A172 (cell line): ENCODE measurements at regions not wholly inside any gene's neighbourhood (a gene's known extent, or its start where the extent isn't known, plus 50 kb on each side); places are given as distances from the start of the nearest gene placed in this dataset.
A peak's percentile ranks its signal among the peaks of the same experiment; 100 is the strongest.

Source experiments
- DNase-seq: peaks from one replicate; pipeline ENCODE4 v3.0.0-alpha.2; 2015; ENCODE audit warnings: low spot score

DNA sequence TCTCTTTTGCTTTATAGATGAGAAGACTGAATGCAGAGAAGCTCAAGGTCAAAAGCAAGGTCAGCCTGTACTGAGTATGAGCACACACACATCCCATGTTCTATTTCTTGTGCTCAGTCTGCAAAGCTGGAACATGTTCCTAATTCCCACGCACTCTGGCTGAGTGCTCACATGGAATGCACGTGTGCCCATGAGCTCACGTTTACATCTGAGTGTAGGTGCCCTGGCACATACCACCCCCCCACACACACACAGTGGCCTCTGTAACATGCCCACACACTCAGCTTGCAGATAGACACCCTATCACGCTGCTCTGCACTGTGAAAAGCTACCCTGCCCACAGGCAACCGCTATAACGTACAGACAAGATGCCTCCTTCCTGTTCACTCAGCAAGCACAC, 700.1 kb downstream of the MED13L start:
- DNase-seq = no peak

DNA sequence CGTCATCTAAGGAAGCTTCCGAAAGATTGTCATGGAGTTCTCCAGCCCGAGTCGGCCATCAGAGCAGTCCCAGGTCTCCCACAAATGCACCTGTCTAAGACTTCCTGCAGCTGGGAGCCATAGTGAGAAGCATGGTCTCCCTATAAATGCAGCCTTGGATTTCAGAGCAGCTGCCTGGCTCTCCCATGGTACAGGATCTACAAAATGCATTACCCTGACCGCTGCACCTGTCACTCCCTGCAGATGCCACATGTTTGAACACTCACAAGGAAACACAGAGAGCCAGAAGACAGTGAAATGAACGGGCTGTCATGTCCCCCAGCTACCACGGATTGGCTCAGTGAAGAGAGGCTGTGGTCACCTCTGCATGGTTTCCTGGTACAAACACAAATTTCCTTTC, 702.7 kb downstream of the MED13L start:
- DNase-seq = no peak

DNA sequence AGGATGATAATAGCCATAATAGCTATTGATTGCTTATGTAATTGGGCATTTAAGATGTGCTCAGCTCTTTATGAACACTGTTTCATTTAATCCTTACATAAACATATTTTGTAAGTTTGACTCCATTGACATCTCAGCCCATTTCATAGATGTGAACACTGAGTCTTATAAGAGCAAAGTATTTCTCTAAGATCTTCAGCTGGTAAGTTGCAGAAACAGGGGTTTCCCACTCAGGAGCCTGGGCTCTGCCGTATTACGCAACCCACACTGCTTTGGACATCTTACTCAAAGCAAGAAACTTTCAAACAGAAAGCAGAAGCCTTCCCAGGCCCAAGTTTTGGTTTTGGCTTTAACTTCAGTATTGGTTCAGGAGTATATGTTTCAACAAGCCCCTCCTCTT, 705.1 kb downstream of the MED13L start:
- DNase-seq = no peak

DNA sequence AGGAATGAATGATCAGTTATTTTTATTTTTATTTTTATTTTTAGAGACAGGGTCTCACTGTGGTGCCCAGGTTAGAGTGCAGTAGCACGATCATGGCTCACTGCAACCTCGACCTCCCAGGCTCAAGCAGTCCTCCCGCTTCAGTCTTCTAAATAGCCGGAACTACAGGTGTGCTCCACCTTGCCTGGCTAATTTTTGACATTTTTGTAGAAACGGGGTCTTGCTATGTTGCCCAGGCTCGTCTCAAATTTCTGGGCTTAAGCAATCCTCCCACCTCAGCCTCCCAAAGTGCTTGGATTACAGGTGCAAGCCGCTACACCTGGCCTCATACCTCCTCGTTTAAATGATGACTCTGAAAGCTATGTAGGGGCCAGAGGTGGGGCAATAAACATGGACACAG, 706.0 kb downstream of the MED13L start:
- no peak for DNase-seq

DNA sequence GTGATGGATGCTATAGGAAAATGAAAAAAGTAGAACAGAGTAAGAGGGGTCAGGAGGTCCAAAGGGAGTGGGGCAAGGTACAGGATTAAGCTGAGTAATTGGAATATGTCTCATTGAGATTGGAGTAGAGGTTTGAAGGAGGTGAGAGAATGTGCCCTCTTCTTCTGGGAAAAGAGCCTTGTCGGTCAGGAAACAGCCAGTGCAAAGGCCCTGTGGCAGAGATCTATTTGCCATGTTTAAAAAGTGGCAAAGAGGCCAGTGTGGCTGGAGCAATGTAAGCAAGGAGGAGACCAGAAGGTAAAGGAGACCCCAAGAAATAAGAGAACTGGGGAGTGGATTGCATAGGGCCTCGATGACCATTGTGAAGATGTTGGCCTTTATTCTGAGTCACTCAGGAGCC, 706.5 kb downstream of the MED13L start:
- no peak for DNase-seq

DNA sequence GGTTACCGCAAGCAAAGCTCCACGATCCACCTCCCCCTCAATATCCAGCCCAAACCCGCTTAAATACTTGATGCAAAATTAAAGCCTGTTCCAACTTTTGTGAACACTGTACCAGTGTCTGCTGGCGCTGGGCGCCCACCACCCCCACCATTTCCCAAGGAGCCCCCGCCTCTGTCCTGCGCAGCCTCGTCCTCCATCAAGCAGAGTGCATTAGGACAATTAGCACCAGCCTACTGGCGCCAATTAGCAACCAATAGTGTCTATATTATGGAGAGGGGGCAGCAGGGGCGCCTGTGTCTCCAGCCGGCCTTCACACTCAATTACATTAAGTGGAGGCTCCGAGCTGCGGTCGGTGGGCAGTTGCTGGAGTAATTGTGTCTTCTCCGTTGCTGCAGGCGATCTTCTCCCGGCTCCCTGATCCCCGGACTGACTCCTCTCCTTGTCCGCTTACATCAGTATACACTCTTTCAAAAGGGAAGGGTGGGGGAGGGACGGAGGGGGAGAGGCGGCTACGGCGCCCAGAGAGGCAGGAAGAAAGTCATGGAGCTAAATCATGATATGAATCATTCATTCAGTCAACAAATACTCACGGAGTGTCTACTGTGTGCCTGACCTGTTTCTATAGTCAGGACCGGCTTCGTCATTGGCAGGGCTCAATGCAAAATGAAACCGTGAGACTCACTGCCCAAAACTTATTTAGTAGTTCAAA, 707.3 kb downstream of the MED13L start:
- DNase-seq = no peak

DNA sequence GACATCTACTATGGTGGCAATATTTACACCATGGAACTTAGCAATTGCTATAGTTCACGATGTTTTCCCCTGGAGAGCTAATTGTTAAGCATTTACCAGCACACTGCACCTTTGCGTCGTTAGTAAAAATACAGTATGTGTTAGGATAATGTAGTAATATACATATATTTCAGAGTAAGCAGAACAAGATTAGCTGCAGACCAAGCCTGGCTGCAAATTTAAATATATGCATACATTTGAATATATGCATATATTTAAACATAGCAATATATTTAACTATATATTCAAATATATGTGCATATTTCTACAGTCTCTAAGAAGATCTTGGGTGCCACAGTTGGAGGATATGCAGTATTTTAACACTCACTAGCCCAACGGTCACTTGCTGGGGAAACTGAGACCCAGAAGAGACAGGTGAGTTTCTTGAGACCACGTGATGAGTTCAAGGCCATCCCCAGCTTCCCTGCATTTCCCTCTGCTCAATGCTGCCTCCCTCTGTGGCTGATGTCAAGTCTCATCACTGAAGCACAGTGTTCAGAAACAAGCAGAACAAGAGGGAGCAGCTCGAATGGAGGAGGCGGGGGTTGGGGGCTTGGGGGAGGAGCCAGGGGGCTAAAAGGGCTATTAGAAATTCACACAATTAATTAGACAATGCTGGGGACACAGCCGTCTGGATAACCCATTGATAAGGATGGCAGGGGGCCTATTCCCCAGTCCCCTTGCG, 708.0 kb downstream of the MED13L start:
- DNase-seq = no peak

DNA sequence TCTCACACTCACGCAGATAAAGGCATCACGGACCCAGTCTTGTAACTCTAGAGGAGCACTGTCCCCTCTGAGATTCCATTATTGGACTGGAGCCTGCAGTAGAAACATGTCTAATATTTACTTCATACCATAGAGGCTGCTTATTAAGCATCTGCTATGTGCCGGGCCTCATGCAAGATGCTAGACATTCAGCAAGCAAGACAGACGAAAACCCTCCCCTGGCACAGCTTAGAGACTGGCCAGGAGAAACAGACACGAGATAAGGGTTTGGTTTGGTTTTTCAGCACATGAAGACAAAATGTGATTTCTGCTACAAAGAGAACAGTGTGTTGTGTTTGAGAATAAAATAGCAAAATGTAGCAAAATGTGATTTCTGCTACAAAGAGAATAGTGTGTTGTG, 719.2 kb downstream of the MED13L start:
- no peak for DNase-seq

DNA sequence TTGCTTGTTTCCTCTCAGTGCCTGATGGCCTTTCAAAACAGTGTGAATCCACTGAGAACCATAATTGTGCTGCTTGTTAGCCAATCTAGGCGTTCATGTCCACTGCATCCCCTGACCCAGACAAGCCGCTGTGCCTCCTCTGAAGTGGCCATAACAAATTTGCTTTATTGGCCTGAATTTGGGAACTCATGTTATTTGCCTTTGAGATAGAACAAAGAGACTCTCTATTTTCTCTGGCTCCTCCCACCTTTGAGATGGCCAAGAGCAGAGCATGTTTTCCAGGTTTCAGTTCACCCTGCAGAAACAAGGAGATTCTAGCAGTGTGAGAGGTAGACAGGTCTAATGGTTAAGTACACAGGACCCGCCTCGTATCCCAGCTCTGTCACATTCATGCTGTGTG, 723.9 kb downstream of the MED13L start:
- no peak for DNase-seq

DNA sequence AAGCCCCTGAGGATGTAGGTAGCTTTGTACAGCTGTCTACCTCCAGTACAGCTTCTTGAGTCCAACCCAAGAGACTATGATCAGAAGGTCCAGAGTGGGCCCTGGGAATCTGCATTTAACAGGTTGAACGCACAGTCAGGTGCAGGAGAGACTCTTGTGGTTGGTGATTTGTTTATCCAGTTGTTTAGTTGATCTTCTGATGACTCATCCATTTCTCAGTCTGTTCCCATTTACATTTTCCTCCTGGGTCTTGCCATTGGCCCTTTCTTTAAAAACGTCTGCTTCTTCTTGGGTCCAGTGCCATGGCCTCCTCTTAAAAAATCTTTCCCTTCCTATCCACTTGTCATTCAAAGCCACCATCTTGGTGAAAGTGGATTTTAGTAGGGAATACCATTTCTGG, 734.2 kb downstream of the MED13L start:
- peak; percentile 27 for DNase-seq

DNA sequence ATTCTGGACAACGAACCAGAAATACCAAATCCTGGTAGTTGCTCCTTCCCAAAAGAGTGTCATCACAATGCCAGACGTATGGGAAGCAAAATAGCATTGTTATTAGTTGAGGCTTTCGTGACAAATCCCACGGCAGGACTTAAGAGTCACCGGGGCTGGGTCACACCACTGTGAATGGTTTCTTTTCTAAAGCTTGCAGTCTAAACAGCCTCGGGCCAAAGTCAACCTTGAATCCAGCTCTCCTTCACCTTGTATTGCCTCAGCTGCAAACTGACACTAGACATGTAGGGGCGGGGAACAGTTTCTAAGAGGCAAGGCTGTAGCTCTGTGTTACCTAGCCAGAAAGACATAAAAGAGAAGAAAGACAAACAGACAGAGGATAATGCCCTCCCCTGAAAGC, 734.8 kb downstream of the MED13L start:
- DNase-seq = peak; percentile 2

DNA sequence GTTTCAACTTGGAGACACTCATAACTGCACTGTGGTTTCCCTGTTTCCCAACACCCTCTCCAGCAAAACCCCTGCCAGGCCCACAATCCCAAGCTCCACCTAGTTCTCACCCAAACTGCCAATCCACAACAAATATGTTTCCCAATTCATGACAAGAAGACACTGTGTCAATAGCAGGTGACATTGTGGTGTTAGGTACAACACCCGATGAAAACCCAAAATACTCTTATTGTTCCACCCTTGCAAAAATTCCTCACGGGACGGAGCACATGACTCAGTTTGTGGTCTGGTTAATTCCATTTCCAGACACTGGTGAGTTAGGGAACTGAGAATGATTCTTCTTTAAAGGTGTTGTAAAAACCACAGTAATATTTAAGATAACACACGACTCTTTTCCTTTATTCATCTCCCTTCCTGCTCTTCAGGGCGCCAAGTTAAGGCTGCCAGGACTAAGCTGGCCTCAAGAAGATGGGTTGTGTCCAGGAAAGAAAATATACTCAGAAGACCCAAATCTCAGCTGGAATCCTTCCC, 735.5 kb downstream of the MED13L start:
- DNase-seq = peak; percentile 53

DNA sequence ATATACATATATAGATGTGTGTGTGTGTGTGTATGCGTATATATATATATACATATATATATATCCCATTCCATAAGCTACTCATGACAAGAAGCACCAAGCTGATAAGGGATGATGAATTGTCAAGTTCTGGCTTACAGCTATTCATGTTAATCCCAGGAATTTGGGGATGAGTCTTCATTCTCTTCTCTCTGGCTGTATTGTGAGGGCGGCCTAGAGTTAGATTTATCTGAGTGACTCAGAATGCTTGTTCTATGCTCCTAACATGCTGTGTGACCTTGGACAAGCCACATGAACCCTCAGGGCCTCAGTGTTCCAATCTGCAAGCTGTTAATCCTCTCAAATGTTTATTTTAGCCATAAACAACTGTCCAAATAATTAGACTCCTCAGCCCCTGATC, 749.0 kb downstream of the MED13L start:
- no peak for DNase-seq

DNA sequence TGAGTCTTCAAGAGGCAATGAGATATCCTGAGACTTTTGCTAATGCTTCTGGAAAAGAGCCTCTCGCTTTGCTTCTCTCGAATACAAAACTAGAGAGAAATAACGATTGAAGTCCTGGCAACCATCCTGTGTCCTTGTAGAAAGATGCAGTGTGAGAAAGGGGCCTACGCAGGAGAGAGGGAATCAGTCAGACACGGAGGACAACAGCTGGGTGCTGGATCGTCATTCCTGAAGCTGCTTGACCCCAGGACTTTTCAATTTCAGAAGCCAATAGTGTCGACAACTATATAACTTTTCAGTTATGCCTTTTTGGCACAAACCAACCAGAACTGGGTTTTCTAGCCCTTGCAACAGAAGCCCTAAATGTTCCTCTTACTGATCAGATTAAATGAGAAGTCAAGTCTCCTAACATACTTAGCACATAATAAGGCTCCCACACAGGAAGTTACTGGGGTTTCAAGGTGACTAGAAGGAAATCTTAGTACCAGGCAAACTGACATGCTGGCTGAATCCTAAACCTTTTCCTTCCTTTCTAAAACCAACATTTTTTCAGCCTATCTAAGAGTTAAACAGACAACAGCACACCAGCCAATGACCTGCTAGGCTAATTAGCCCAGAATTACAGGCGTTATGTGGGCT, 755.6 kb downstream of the MED13L start:
- no peak for DNase-seq

DNA sequence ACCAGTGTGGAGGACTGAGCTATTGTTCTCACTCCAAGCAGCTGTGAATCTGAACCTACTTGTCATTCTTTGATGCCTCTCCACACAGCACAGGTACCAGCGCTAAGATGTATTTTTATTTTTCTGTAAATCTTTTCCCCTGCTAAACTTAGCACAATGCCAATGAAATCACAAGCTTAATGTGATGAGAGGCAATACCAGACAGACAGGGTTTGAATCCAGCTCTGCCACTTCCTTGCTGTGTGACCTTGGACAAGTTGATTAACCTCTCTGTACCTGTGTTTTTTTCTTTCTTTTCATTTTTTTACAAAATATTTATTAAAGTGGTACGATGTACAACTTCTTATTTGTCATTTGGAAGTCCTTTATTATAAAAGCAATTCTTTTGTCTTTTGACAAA, 757.6 kb downstream of the MED13L start:
- DNase-seq = no peak

DNA sequence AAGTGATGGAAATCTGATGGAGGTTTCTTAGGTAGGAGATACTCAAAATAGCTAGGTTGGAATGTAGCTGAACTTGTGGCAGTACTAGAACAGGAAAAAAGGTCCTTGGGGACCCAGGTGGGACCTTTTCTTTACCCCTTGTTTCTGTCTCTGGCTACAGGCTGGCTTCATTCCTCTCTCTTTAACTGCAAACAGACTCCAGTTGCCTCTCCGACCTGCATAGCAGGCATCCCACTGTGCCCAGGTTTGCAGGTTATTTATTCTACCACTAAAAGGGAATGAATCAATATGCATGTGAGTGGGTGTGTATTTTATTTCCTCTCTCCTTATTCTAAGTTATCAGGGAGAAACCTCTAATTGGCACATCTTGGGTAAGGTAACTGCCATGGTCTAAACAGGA, 758.1 kb downstream of the MED13L start:
- DNase-seq = no peak

DNA sequence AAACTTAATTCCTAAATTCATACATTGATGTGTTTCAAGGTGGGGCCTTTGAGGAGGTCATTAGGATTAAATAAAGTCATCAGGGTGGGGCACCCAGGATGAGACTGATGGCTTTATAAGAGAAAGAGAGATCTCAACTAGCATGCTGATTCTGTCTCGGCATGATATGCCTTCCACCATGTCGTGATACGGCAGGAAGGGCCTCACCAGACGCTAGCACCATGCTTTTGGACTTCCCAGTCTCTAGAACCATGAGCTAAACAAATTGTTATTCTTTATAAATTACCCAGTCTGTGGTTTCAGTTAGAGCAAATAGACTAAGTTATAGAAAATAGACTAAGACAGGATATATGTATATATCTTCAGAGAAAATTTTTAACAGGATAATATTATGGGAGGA, 759.6 kb downstream of the MED13L start:
- no peak for DNase-seq

DNA sequence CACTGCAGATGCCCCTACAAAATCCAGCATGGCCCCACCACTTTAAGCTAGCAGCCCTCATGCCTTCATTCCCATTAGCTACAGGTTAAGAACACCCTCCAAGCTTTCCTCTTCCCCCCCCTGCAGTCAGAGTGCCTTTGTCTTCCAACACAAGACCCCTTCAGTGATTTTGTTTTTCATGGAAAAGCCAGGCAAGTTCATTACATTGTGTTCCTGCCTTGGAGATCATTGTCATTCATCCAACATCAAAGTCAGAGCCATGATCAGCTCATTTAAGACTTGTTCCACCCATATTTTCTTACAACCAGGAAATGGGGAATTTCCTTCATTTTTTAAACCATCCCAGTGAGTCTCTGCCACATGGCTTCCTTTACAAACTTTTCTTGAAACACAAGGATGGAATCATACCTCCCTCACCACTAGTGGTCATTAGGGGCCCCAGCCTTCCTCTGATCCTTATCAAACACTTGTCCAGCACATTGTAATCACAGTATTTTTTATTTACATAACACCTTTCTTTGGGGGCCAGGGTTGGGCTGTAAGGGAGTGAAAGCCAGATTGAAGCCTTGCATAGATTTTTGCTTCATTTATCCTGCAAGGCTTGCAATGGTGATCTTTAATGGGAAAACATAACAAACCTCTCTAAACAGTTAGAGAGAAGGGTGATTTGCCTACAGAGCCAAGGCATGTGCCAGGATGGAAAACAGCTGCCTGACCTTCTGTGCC, 765.3 kb downstream of the MED13L start:
- DNase-seq = no peak

DNA sequence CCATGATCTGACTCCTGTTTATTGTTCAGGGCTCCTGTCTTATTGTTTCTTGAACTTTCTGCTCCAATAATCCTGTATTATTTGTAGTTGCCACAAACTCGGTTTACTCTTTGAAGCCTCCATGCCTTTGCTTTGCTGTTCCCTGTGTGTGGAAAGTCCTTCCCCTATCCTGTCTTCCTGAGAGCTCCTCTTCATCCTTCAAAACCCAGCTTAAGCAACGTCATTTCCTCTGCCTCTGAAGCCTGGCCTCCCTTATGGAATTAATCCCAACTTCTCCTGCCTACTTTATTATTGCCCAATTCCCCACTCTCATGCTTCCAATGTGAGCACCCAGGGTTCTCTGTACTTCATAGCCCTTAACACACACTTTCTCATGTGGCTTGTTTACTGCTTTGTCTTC, 766.2 kb downstream of the MED13L start:
- no peak for DNase-seq

DNA sequence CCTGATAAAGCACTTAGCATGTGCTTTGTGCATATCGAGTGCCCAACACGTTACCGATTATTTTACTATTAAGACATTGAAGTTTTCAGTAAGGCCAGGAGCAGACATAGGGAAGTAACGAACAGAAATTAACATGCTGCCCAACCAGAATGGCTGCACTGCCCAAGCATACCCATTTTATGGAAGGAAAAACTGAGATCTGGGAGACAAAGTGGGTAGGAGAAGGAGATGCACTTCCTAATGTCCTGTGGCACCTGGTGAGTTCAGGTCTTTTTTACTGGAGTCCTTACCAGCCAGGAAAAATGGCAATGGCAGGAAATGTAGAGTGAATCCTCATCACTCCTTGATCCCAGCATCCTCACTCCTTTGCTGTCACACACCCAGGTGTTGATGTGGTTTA, 768.5 kb downstream of the MED13L start:
- DNase-seq = no peak

DNA sequence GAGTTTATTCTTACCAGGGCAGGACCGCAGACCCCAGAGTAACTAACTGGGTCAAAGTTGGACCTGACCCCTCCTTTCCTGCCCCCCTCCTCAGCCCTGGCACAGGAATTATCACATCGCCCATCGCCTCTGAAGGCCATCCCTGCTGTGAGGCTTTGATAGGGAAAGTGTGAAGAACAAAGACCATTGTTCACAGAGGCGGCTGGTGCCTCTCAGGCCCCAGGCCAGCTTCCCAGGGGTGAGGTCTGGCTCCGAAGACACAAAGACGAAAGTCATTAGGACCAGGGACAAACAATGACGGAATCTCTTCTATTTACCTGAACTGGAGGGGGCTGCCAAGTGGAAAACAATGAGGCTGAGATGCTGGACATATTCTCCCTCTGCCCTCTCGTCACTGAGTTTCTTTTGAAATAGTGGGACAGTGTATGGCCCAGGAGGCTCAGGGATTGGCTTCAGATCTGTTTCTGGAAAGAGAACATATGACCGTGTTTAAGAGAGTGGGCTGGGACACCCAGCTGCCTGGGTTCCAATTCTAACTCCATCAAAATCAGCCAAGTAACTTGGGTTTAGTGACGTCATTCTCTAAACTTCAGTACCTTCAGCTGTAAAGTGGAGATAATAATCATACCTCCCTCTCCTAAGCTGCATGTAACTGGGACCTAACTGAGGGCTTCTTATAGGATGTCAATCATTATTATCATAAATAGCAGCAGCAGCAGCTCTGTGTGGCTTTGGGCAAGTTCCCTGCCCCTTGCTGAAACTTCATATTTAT, 769.4 kb downstream of the MED13L start:
- DNase-seq = no peak

DNA sequence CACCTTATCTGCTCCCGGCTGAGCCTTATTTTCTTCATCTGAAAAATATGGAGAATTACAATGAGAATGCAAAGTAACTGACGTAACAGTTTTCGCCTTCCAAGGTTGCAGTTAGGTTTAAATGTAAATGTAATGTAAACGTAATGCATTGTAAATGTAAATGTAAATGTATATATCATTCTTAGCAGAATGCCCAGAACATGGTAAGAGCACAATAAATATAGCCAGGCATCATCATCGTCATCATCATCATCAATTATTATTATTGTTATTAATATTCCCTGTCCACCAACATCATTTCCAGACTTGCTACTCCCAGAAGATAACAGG, 770.0 kb downstream of the MED13L start:
- no peak for DNase-seq
